HEK293 (cell line): ENCODE measurements at regions not wholly inside any gene's neighbourhood (a gene's known extent, or its start where the extent isn't known, plus 50 kb on each side); places are given as distances from the start of the nearest gene placed in this dataset.

Experiments
- CTCF ChIA-PET: fragments of 350-600 bp; formaldehyde crosslinking; extraction: SDS; loops from one replicate; lab custom pipeline; 2021; ENCODE audit warnings: antibody characterized with exemption; lab: Yijun Ruan, JAX
- POLR2A ChIA-PET: fragments of 300-600 bp; formaldehyde crosslinking; extraction: SDS; loops from one replicate; lab custom pipeline; 2020; ENCODE audit warnings: antibody characterized with exemption, inconsistent platforms; lab: Yijun Ruan, JAX
- H3K27ac ChIP-seq: fragments of 200-500 bp; sonication (Bioruptor generic); 2 replicates; pipeline ENCODE4 v1.5.1; 2014; ENCODE audit warnings: low read depth, low read length, control low read depth, inconsistent platforms; ENCODE audit errors: extremely low read depth
- H3K36me3 ChIP-seq, 2 experiments: fragments of 200-500 bp in 1 of 2; sonication (Bioruptor generic) in 1 of 2; 1 replicate in 1 of 2; 2 replicates in 1 of 2; pipeline ENCODE4 v1.5.1; 2014 to 2017; ENCODE audit warnings: inconsistent platforms in 2 of 2, low read length in 2 of 2; ENCODE audit not compliant: control insufficient read depth in 2 of 2, insufficient read depth in 1 of 2
- H3K4me1 ChIP-seq: fragments of 200-500 bp; sonication (Bioruptor generic); 2 replicates; pipeline ENCODE4 v1.5.1; 2014; ENCODE audit warnings: mild to moderate bottlenecking, low read length, inconsistent platforms; ENCODE audit not compliant: control insufficient read depth, insufficient read depth
- H3K4me3 ChIP-seq: 2 replicates; pipeline ENCODE4 v1.5.1; 2011; ENCODE audit warnings: low read depth, mild to moderate bottlenecking, control low read depth, low read length, moderate library complexity
- H3K9me3 ChIP-seq: fragments of 200-500 bp; sonication (Bioruptor generic); 2 replicates; pipeline ENCODE4 v1.5.1; 2014; ENCODE audit warnings: low read depth, low read length, inconsistent platforms; ENCODE audit not compliant: control insufficient read depth, insufficient read depth
- HOXA7 ChIP-seq: sonication (generic); formaldehyde crosslinking; IDR thresholded peaks from 2 replicates; pipeline ENCODE4 v1.8.1; 2022; ENCODE audit warnings: missing genetic modification reagents, borderline replicate concordance
- ZBTB1 ChIP-seq: fragments of 450-650 bp; formaldehyde crosslinking; IDR thresholded peaks from 2 replicates; pipeline ENCODE4 v1.5.1; 2016; ENCODE audit warnings: missing biosample characterization, missing genetic modification characterization
- ZFHX2 ChIP-seq: fragments of 450-650 bp; formaldehyde crosslinking; conservative IDR thresholded peaks from 2 replicates; pipeline ENCODE4 v1.5.1; 2016; ENCODE audit warnings: missing biosample characterization, missing genetic modification characterization
- ZIC2 ChIP-seq: fragments of 450-650 bp; formaldehyde crosslinking; IDR thresholded peaks from 2 replicates; pipeline ENCODE4 v1.5.1; 2016; ENCODE audit warnings: missing biosample characterization, missing genetic modification characterization
- ZNF138 ChIP-seq: fragments of 450-650 bp; formaldehyde crosslinking; IDR thresholded peaks from 2 replicates; pipeline ENCODE4 v1.5.1; 2016; ENCODE audit warnings: missing biosample characterization, missing genetic modification characterization, borderline replicate concordance
- ZNF292 ChIP-seq: fragments of 450-650 bp; formaldehyde crosslinking; IDR thresholded peaks from 2 replicates; pipeline ENCODE4 v1.5.1; 2016; ENCODE audit warnings: low read depth, missing biosample characterization, missing genetic modification characterization, borderline replicate concordance
- ZNF366 ChIP-seq: fragments of 450-650 bp; formaldehyde crosslinking; conservative IDR thresholded peaks from 2 replicates; pipeline ENCODE4 v1.5.1; 2016; ENCODE audit warnings: missing biosample characterization, missing genetic modification characterization
- ZNF433 ChIP-seq: fragments of 450-650 bp; formaldehyde crosslinking; IDR thresholded peaks from 2 replicates; pipeline ENCODE4 v1.5.1; 2016; ENCODE audit warnings: missing biosample characterization, missing genetic modification characterization, low read depth
- ZNF549 ChIP-seq: fragments of 450-650 bp; IDR thresholded peaks from 2 replicates; pipeline ENCODE4 v1.5.1; 2018; ENCODE audit warnings: missing biosample characterization, missing genetic modification characterization, mild to moderate bottlenecking, inconsistent platforms, moderate library complexity
- ZNF654 ChIP-seq: fragments of 450-650 bp; formaldehyde crosslinking; IDR thresholded peaks from 2 replicates; pipeline ENCODE4 v1.5.1; 2016; ENCODE audit warnings: low read depth, missing biosample characterization, missing genetic modification characterization
- ZNF660 ChIP-seq: fragments of 450-650 bp; IDR thresholded peaks from 2 replicates; pipeline ENCODE4 v1.5.1; 2018; ENCODE audit warnings: missing biosample characterization, mild to moderate bottlenecking, missing genetic modification characterization
- ZNF768 ChIP-seq: fragments of 450-650 bp; formaldehyde crosslinking; IDR thresholded peaks from 2 replicates; pipeline ENCODE4 v1.5.1; 2018; ENCODE audit warnings: missing biosample characterization, mild to moderate bottlenecking, missing genetic modification characterization
- ZNF785 ChIP-seq: fragments of 450-650 bp; formaldehyde crosslinking; IDR thresholded peaks from 2 replicates; pipeline ENCODE4 v1.5.1; 2016; ENCODE audit warnings: missing biosample characterization, missing genetic modification characterization
- ZSCAN30 ChIP-seq: fragments of 450-650 bp; IDR thresholded peaks from 2 replicates; pipeline ENCODE4 v1.5.1; 2018; ENCODE audit warnings: missing biosample characterization, mild to moderate bottlenecking, missing genetic modification characterization, moderate library complexity
- TF ChIP-seq, protein P1 (sequence below): fragments of 450-650 bp; formaldehyde crosslinking; IDR thresholded peaks from 2 replicates; pipeline ENCODE4 v1.5.1; 2016; ENCODE audit warnings: missing biosample characterization, missing genetic modification characterization
- TF ChIP-seq, protein P2 (sequence below): fragments of 450-650 bp; formaldehyde crosslinking; IDR thresholded peaks from 2 replicates; pipeline ENCODE4 v1.5.1; 2016; ENCODE audit warnings: missing biosample characterization, missing genetic modification characterization
- TF ChIP-seq, protein P3 (sequence below): fragments of 450-650 bp; formaldehyde crosslinking; IDR thresholded peaks from 2 replicates; pipeline ENCODE4 v1.5.1; 2016; ENCODE audit warnings: missing biosample characterization, missing genetic modification characterization
- TF ChIP-seq, protein P4 (sequence below): fragments of 450-650 bp; formaldehyde crosslinking; IDR thresholded peaks from 2 replicates; pipeline ENCODE4 v1.5.1; 2016; ENCODE audit warnings: missing biosample characterization, missing genetic modification characterization
- TF ChIP-seq, protein P5 (sequence below): fragments of 450-650 bp; formaldehyde crosslinking; IDR thresholded peaks from 2 replicates; pipeline ENCODE4 v1.5.0; 2017; ENCODE audit warnings: missing biosample characterization, missing genetic modification characterization, borderline replicate concordance
- TF ChIP-seq, protein P6 (sequence below): fragments of 450-650 bp; formaldehyde crosslinking; IDR thresholded peaks from 2 replicates; pipeline ENCODE4 v1.5.1; 2016; ENCODE audit warnings: missing biosample characterization, missing genetic modification characterization

DNA sequence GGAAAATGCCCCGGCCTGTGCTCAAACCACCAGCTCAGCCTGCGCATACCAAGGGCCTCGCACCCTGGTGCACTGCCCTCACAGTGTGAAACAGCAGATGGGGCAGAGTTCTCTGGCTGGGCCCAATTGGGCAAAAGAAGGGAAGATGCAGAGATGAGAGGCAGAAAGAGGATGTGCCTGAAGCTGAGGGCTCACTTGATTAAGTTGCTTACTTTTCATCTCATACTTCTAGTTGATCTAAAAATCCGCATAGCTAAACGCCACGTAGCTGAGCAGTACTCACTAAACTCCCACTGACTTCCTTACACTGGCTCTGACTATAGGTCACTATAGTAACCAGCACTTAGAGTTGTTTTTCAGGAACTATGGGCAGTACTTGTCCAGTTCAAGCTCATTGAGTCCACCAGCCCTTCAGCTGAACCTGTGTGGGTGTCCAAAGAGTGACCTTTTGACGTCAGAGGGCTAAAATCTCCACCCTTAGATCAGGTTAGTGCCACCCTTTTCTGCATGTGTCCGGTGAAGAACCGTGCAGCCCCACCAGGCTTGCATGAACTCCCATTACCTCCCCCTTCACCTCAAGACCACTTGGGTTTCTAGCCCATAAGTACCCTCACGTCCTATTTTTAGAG, 215.2 kb downstream of the AUH start:
- Histone ChIP-seq H3K4me1 (no peaks in the 10 kb centered on the region), H3K36me3 (no peaks in the 10 kb centered on the region), H3K4me3 (no peak overlapping the region), H3K27ac (no peak overlapping the region), H3K9me3 (no peaks in the 10 kb centered on the region)
- ChIA-PET POLR2A (no interaction called here), CTCF (interaction anchor here (0.6 kb wide), 1 partner anchor 22 kb away, joined by 4 read pairs; no protein-coding TSS in a partner anchor)
- no peak for TF ChIP-seq ZIC2 (tag by site-specific recombination)
- no peak for TF ChIP-seq ZBTB1 (tag by site-specific recombination)

DNA sequence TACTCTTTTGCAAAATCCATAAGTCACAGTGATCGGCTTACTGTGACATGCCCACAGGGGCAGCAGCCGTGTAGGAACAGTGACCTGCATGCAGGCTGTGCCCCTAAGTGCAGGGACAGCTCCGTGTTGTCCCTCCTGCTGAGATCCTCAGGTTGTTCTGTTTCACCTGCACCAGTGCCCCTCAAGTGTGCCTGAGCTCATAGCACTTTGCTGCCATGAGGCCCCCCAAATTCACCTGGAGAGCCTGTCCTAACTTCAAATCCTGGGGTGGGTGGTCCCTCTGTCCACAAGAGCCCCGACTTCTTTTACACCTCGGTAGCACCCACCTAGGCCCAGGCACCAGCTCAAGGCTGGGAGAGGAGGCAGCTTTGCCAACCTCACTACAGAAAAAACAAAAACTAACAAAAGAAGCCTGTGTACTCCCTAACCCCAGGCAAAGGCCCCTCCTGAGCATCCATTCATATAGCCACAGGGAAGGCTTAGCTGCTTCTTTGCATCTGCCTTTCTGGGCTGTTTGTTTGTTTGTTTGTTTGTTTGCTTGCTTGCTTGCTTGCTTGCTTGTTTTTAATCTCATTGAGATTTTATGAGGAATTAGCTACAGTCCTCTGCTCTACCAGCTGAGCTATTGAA, 214.5 kb downstream of the AUH start:
- Histone ChIP-seq H3K27ac (no peak overlapping the region), H3K36me3 (no peaks in the 10 kb centered on the region), H3K4me1 (no peaks in the 10 kb centered on the region), H3K4me3 (no peak overlapping the region), H3K9me3 (no peaks in the 10 kb centered on the region)
- CTCF ChIA-PET, result no interaction called here
- POLR2A ChIA-PET, result no interaction called here
- TF ChIP-seq ZNF292 (tag by site-specific recombination) (no peak), ZNF366 (tag by site-specific recombination) (no peak), ZNF660 (tag by site-specific recombination) (no peak), ZNF138 (tag by site-specific recombination) (no peak), HOXA7 (CRISPR knock-in tag) (no peak), ZFHX2 (no peak), ZNF433 (no peak), ZNF654 (no peak), ZSCAN30 (tag by site-specific recombination) (no peak), ZNF768 (no peak), ZNF549 (tag by site-specific recombination) (no peak), ZNF785 (tag by site-specific recombination) (no peak)
- TF ChIP-seq, protein P1, sequence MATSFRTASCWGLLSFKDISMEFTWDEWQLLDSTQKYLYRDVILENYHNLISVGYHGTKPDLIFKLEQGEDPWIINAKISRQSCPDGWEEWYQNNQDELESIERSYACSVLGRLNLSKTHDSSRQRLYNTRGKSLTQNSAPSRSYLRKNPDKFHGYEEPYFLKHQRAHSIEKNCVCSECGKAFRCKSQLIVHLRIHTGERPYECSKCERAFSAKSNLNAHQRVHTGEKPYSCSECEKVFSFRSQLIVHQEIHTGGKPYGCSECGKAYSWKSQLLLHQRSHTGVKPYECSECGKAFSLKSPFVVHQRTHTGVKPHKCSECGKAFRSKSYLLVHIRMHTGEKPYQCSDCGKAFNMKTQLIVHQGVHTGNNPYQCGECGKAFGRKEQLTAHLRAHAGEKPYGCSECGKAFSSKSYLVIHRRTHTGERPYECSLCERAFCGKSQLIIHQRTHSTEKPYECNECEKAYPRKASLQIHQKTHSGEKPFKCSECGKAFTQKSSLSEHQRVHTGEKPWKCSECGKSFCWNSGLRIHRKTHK, result no peak
- TF ChIP-seq, protein P2, sequence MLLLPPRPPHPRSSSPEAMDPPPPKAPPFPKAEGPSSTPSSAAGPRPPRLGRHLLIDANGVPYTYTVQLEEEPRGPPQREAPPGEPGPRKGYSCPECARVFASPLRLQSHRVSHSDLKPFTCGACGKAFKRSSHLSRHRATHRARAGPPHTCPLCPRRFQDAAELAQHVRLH (tag by site-specific recombination), result no peak
- TF ChIP-seq, protein P3, sequence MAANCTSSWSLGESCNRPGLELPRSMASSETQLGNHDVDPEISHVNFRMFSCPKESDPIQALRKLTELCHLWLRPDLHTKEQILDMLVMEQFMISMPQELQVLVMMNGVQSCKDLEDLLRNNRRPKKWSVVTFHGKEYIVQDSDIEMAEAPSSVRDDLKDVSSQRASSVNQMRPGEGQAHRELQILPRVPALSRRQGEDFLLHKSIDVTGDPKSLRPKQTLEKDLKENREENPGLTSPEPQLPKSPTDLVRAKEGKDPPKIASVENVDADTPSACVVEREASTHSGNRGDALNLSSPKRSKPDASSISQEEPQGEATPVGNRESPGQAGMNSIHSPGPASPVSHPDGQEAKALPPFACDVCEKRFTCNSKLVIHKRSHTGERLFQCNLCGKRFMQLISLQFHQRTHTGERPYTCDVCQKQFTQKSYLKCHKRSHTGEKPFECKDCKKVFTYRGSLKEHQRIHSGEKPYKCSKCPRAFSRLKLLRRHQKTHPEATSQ (tag by site-specific recombination), result no peak
- TF ChIP-seq, protein P4, sequence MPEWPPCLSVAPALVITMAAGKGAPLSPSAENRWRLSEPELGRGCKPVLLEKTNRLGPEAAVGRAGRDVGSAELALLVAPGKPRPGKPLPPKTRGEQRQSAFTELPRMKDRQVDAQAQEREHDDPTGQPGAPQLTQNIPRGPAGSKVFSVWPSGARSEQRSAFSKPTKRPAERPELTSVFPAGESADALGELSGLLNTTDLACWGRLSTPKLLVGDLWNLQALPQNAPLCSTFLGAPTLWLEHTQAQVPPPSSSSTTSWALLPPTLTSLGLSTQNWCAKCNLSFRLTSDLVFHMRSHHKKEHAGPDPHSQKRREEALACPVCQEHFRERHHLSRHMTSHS (tag by site-specific recombination), result no peak
- TF ChIP-seq, protein P5, sequence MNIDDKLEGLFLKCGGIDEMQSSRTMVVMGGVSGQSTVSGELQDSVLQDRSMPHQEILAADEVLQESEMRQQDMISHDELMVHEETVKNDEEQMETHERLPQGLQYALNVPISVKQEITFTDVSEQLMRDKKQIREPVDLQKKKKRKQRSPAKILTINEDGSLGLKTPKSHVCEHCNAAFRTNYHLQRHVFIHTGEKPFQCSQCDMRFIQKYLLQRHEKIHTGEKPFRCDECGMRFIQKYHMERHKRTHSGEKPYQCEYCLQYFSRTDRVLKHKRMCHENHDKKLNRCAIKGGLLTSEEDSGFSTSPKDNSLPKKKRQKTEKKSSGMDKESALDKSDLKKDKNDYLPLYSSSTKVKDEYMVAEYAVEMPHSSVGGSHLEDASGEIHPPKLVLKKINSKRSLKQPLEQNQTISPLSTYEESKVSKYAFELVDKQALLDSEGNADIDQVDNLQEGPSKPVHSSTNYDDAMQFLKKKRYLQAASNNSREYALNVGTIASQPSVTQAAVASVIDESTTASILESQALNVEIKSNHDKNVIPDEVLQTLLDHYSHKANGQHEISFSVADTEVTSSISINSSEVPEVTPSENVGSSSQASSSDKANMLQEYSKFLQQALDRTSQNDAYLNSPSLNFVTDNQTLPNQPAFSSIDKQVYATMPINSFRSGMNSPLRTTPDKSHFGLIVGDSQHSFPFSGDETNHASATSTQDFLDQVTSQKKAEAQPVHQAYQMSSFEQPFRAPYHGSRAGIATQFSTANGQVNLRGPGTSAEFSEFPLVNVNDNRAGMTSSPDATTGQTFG (tag by site-specific recombination), result no peak
- TF ChIP-seq, protein P6, sequence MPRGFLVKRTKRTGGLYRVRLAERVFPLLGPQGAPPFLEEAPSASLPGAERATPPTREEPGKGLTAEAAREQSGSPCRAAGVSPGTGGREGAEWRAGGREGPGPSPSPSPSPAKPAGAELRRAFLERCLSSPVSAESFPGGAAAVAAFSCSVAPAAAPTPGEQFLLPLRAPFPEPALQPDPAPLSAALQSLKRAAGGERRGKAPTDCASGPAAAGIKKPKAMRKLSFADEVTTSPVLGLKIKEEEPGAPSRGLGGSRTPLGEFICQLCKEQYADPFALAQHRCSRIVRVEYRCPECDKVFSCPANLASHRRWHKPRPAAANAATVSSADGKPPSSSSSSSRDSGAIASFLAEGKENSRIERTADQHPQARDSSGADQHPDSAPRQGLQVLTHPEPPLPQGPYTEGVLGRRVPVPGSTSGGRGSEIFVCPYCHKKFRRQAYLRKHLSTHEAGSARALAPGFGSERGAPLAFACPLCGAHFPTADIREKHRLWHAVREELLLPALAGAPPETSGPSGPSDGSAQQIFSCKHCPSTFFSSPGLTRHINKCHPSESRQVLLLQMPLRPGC, result no peak
